BLaER1 treated with 17β-estradiol and CSF1 and Interleukin-3, amounts not matched to agents 10 nM and 100 nM (cell line): ENCODE measurements at regions not wholly inside any gene's neighbourhood (a gene's known extent, or its start where the extent isn't known, plus 50 kb on each side); places are given as distances from the start of the nearest gene placed in this dataset.

Source experiments
- H3K27ac ChIP-seq, 11 experiments: shearing (Covaris generic); formaldehyde crosslinking; 2 replicates each; pipeline ENCODE4 v1.8.1; 2022
- H3K27me3 ChIP-seq, 11 experiments: shearing (Covaris generic); formaldehyde crosslinking; 2 replicates each; pipeline ENCODE4 v1.8.1; 2022
- H3K36me3 ChIP-seq, 11 experiments: shearing (Covaris generic); formaldehyde crosslinking; 2 replicates each; pipeline ENCODE4 v1.8.1; 2022
- H3K4me1 ChIP-seq, 10 experiments: shearing (Covaris generic); formaldehyde crosslinking; 2 replicates each; pipeline ENCODE4 v1.8.1; 2022
- H3K4me2 ChIP-seq, 11 experiments: shearing (Covaris generic); formaldehyde crosslinking; 2 replicates each; pipeline ENCODE4 v1.8.1; 2022
- H3K4me3 ChIP-seq, 10 experiments: shearing (Covaris generic); formaldehyde crosslinking; 2 replicates each; pipeline ENCODE4 v1.8.1; 2022
- H3K9ac ChIP-seq, 11 experiments: shearing (Covaris generic); formaldehyde crosslinking; 2 replicates each; pipeline ENCODE4 v1.8.1; 2022
- H3K9me3 ChIP-seq, 11 experiments: shearing (Covaris generic); formaldehyde crosslinking; replicated peaks in 1 of 11; 2 replicates each; pipeline ENCODE4 v1.8.1; 2022
- H4K20me1 ChIP-seq, 11 experiments: shearing (Covaris generic); formaldehyde crosslinking; 2 replicates each; pipeline ENCODE4 v1.8.1; 2022
- Cebpa-rat ChIP-seq, 11 experiments: shearing (Covaris generic); IDR thresholded peaks; 2 replicates each; pipeline ENCODE4 v1.8.1; 2022

DNA sequence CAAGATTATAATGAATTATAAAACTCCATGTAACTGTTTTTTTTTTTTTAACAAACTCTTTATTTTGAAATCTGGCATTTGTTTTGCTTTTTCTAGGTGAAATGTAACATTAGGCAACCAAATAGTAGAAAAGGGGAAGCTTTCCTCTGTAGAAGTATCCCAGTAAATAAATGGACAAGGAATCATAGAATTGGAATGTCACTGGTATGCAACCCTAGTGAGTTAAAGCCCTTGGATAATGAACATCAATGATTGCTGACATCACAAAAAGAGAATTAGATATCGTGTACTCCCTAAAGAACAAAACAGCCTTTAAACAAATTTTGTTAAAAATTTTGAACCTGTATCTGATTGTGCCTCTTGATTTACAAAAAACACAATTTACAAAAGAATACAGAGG, 93.9 kb upstream of the OGFRL1 start:
- no peaks in the 10 kb centered on the region for H3K27me3 ChIP-seq
- TF ChIP-seq Cebpa-rat (IDR thresholded peaks at IDR 0.05): no peak
- no peaks in the 10 kb centered on the region for H4K20me1 ChIP-seq
- H3K4me3 ChIP-seq: no peak overlapping the region
- H3K36me3 ChIP-seq: no peaks in the 10 kb centered on the region
- no peak overlapping the region for H3K27ac ChIP-seq
- no peaks in the 10 kb centered on the region for H3K9me3 ChIP-seq
- peaks cover 0 to 25% (median 0%) of the 10 kb centered on the region in 10 experiments; a peak in 8 of 20 replicates for H3K4me1 ChIP-seq
- H3K4me2 ChIP-seq: no peak overlapping the region
- H3K9ac ChIP-seq: no peak overlapping the region

DNA sequence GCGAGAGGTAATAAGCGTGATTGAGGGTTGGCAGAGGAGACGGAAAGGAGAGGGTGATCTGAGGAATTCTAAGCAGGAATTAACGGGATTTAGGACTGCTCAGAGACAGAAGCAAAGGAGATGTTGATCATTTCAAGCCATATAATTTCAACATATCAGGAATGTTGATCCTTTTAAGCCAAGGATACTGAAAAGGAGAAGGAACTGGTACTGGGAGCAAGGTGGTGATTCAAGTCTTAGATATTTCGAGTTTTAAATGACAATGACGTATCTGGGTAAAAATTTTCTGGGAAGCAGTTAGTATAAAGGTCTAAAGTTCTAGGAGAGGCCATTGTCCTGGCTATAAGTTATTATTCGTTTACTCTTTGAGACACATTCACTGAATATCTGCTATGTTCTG, 91.3 kb upstream of the OGFRL1 start:
- H3K9ac ChIP-seq: no peak overlapping the region
- H3K27me3 ChIP-seq: no peaks in the 10 kb centered on the region
- H3K36me3 ChIP-seq: no peaks in the 10 kb centered on the region
- no peak overlapping the region for H3K4me3 ChIP-seq
- no peak overlapping the region for H3K27ac ChIP-seq
- no peak overlapping the region for H3K4me2 ChIP-seq
- no peak for TF ChIP-seq Cebpa-rat (IDR thresholded peaks at IDR 0.05)
- peaks cover 0 to 8% (median 0%) of the 10 kb centered on the region in 10 experiments; a peak in 6 of 20 replicates for H3K4me1 ChIP-seq
- peaks cover 0 to 16% (median 3%) of the 10 kb centered on the region in 11 experiments; a peak in 6 of 22 replicates for H3K9me3 ChIP-seq
- H4K20me1 ChIP-seq: no peaks in the 10 kb centered on the region

DNA sequence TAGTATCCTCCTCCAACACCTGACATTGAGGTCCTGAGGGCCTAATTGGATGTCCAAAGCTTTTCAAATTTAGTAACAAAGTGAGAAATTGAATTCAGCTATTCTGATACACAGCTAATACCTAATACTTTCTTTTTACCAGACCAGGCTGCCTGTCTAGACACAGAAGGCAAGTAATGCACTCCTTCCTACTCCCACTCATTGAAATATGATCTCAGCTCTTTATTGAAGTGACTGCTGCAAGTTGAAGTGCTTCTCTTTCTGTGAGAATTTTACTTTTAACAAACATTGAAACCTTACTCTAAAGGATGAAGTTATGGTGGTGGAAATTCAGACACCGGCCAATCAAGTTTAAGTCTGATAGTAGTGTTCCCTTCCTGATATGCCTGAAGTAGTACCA, 90.8 kb upstream of the OGFRL1 start:
- Histone ChIP-seq H3K4me3 (no peak overlapping the region), H3K27ac (no peak overlapping the region), H3K27me3 (no peaks in the 10 kb centered on the region), H3K9ac (no peak overlapping the region), H3K36me3 (no peaks in the 10 kb centered on the region), H4K20me1 (no peaks in the 10 kb centered on the region), H3K4me2 (no peak overlapping the region), H3K9me3 (peaks cover 0 to 16% (median 3%) of the 10 kb centered on the region in 11 experiments; a peak in 6 of 22 replicates), H3K4me1 (peaks cover 0 to 8% (median 0%) of the 10 kb centered on the region in 10 experiments; a peak in 6 of 20 replicates)
- TF ChIP-seq Cebpa-rat (IDR thresholded peaks at IDR 0.05): no peak

DNA sequence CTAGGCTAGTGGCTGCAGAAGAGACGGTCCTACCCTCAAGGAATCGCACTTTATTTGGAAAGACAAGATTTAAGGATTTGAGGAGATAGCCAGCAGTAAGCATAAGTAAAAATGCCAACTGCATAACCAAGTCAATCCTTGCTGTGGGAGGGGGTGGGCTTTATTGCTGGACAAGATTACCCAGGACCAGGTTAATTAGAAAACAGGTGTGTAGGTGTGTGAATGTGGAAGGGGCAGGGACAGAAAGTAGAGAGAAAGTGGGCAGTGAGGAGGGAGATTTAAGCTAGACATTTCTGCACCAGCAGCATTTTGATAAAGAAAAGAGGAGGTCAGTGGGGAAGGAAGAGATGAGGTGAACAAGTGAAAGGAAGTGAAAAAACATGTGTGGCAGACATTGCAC, 89.7 kb upstream of the OGFRL1 start:
- Histone ChIP-seq H3K27me3 (no peaks in the 10 kb centered on the region), H3K4me3 (no peak overlapping the region), H3K4me2 (peak overlapping the region in 3 of 11 experiments; percentile 10 to 32 (median 24); a peak in 4 of 22 replicates), H3K36me3 (no peaks in the 10 kb centered on the region), H3K27ac (no peak overlapping the region), H3K4me1 (peaks cover 0 to 8% (median 0%) of the 10 kb centered on the region in 10 experiments; a peak in 6 of 20 replicates), H3K9ac (no peak overlapping the region), H3K9me3 (peaks cover 0 to 17% (median 3%) of the 10 kb centered on the region in 11 experiments; a peak in 6 of 22 replicates), H4K20me1 (no peaks in the 10 kb centered on the region)
- no peak for TF ChIP-seq Cebpa-rat (IDR thresholded peaks at IDR 0.05)

DNA sequence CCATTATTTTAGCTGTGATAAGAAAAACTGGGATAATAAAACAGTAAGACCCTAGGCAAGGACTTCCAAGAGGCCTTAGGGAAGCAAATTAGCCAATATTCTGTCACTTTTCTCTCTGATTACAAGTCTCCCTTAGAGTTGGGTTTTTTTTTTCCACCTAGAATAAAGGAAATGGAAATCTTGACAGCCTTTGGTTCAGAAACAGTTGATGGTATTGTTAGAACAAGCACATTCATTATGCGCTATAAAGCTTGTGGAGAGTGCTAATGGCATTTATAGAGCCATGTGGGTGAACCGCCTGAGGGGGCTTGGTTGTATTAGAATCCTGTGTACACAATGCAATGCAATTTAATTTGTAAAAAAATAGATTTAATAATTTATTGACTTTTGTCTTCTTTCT, 88.9 kb upstream of the OGFRL1 start:
- no peak overlapping the region for H3K4me3 ChIP-seq
- H3K27me3 ChIP-seq: no peaks in the 10 kb centered on the region
- H3K4me1 ChIP-seq: peaks cover 0 to 8% (median 0%) of the 10 kb centered on the region in 10 experiments; a peak in 6 of 20 replicates
- peaks cover 0 to 24% (median 3%) of the 10 kb centered on the region in 11 experiments; a peak in 6 of 22 replicates for H3K9me3 ChIP-seq
- no peak overlapping the region for H3K4me2 ChIP-seq
- H3K36me3 ChIP-seq: no peaks in the 10 kb centered on the region
- H4K20me1 ChIP-seq: no peaks in the 10 kb centered on the region
- H3K27ac ChIP-seq: no peak overlapping the region
- H3K9ac ChIP-seq: no peak overlapping the region
- no peak for TF ChIP-seq Cebpa-rat (IDR thresholded peaks at IDR 0.05)

DNA sequence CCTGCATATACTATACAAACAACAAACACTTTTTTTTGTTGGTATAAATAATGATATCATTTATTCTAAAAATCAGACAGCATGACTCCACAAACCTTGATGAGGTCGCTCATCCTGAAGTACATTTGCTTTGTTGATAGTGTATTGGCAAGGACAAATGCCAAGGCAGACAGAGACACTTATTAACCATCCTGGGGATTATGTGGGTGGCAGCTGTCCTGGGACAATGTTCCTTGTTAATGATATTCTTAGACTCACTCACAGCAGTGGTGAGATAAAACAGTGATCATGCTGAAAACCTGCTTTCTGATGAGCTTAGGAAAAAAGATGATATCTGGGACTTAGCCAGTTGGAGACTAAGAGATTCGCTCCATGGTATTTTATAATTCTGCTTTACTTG, 85.4 kb upstream of the OGFRL1 start:
- no peak overlapping the region for H3K4me3 ChIP-seq
- H3K4me2 ChIP-seq: no peak overlapping the region
- no peak overlapping the region for H3K27ac ChIP-seq
- H3K9me3 ChIP-seq: peaks cover 0 to 26% (median 3%) of the 10 kb centered on the region in 11 experiments; a peak in 6 of 22 replicates
- TF ChIP-seq Cebpa-rat (IDR thresholded peaks at IDR 0.05): no peak
- no peaks in the 10 kb centered on the region for H4K20me1 ChIP-seq
- no peaks in the 10 kb centered on the region for H3K27me3 ChIP-seq
- H3K36me3 ChIP-seq: no peaks in the 10 kb centered on the region
- no peak overlapping the region for H3K9ac ChIP-seq
- H3K4me1 ChIP-seq: peaks cover 0 to 8% (median 0%) of the 10 kb centered on the region in 10 experiments; a peak in 6 of 20 replicates

DNA sequence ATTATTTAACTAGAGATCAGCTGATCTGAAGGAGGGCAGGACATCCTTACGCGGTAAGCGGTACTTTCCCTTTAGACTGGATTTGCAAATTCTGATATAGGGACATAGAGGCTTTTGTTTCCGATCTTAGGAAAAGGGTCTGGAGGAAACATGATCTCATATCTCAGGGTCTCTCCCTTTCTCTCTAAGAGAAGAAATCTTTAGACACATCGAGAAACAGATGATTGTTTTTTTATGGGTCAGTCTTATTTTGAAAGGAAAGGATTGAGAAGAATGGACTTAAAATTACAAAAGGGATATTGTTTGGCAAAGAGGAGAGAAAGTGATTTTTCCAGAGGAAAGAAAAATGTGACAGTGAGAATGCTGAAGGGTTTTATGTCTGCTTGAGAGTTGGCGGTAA, 83.9 kb upstream of the OGFRL1 start:
- Histone ChIP-seq H3K27ac (no peak overlapping the region), H3K9me3 (peaks cover 0 to 26% (median 3%) of the 10 kb centered on the region in 11 experiments; a peak in 6 of 22 replicates), H3K27me3 (no peaks in the 10 kb centered on the region), H3K4me1 (no peaks in the 10 kb centered on the region), H3K36me3 (no peaks in the 10 kb centered on the region), H4K20me1 (no peaks in the 10 kb centered on the region), H3K4me2 (no peak overlapping the region), H3K9ac (no peak overlapping the region), H3K4me3 (no peak overlapping the region)
- no peak for TF ChIP-seq Cebpa-rat (IDR thresholded peaks at IDR 0.05)

DNA sequence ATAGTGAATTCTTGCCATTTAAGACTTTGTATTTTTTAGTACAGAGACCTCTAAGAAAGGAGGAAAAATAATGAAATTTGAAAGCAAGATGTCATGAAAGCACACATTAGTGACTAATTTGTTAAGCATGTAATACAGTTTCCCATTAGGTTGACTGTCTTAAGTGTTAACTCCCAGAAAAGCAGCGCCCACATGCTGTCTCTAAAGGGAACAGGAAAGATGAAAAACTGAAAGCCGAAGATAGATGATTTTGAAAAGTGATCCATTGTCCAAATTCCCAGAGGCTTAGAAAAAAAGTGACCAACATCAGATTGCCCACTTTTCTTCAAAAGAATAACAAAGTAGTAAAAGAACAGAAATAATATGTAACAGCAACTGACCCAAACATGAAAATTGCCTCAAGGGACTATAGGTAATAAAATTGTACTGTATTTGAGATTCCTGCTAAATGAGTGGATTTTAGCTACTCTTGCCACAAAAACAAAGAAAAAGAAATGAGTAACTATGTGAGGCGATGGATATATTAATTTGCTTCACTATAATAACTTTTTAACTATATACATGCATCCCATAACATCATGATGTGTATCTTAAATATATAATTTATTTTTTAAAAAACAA, 83.2 kb upstream of the OGFRL1 start:
- Histone ChIP-seq H3K27ac (no peak overlapping the region), H3K27me3 (no peaks in the 10 kb centered on the region), H4K20me1 (no peaks in the 10 kb centered on the region), H3K4me1 (no peaks in the 10 kb centered on the region), H3K4me3 (no peak overlapping the region), H3K9ac (no peak overlapping the region), H3K36me3 (no peaks in the 10 kb centered on the region), H3K9me3 (peaks cover 0 to 24% (median 3%) of the 10 kb centered on the region in 11 experiments; a peak in 6 of 22 replicates), H3K4me2 (no peak overlapping the region)
- TF ChIP-seq Cebpa-rat (IDR thresholded peaks at IDR 0.05): no peak

DNA sequence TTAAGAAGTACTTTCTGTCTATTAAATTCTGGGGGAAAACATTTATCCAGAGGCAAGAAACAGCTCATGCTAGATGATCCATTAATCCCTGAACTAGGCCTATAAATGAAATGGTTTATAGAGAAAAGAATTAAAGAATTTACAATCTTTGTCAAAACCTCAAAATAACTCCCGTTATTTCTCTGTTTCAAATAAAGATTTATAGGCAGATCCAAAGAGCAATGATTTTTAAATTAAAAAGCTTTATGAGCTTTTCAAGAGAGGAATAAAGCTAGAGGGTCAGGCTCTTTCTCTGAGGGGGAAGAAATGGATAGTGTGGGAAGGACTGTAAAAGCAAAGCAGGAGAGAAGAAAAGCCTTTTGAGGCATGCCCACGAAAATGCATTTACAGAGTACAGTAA, 82.5 kb upstream of the OGFRL1 start:
- TF ChIP-seq Cebpa-rat (IDR thresholded peaks at IDR 0.05): no peak
- Histone ChIP-seq H4K20me1 (no peaks in the 10 kb centered on the region), H3K4me3 (no peak overlapping the region), H3K4me2 (no peak overlapping the region), H3K4me1 (no peaks in the 10 kb centered on the region), H3K9ac (no peak overlapping the region), H3K27me3 (no peaks in the 10 kb centered on the region), H3K27ac (no peak overlapping the region), H3K9me3 (peaks cover 0 to 18% (median 0%) of the 10 kb centered on the region in 11 experiments; a peak in 6 of 22 replicates), H3K36me3 (no peaks in the 10 kb centered on the region)

DNA sequence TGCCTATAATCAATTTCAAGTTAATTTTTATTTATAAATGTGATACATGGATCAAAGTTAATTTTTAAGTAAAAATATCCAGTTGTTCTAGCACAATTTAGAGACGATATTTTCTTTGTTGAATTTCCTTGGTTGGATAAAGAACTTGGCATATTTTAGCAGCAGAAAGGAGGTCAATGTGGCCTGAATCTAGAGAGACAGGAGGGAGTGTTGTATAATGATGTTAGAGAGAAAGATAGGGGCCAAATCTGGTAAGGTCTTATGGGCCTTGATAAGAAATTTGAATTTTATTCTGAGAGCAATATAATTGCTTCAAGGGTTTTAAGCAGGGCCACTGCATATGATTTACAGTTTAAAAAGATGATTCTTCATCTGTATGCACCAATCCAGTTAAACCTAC, 79.4 kb upstream of the OGFRL1 start:
- Histone ChIP-seq H3K36me3 (no peaks in the 10 kb centered on the region), H3K9me3 (0 out of 22 replicates have a peak, but pooled peaks cover 0 to 8% (median 0%) of the 10 kb centered on the region in 11 experiments), H3K27me3 (no peaks in the 10 kb centered on the region), H3K4me3 (no peak overlapping the region), H4K20me1 (no peaks in the 10 kb centered on the region), H3K9ac (no peak overlapping the region), H3K27ac (no peak overlapping the region), H3K4me2 (no peak overlapping the region), H3K4me1 (no peaks in the 10 kb centered on the region)
- TF ChIP-seq Cebpa-rat (IDR thresholded peaks at IDR 0.05): no peak
